Fibroblast of lung (primary cell): ENCODE measurements at regions not wholly inside any gene's neighbourhood (a gene's known extent, or its start where the extent isn't known, plus 50 kb on each side); places are given as distances from the start of the nearest gene placed in this dataset.

Experiments used
- CTCF ChIP-seq, 2 donors: IDR thresholded peaks in 1 of 2; conservative IDR thresholded peaks in 1 of 2; 1 replicate in 1 of 2; 2 replicates in 1 of 2; pipeline ENCODE4 v1.5.1; 2011 to 2012; ENCODE audit warnings: low read length in 2 of 2, control low read depth in 1 of 2, inconsistent platforms in 1 of 2, low read depth in 1 of 2, mild to moderate bottlenecking in 1 of 2
- EZH2 ChIP-seq: IDR thresholded peaks from 2 replicates; pipeline ENCODE4 v1.5.1; 2012; ENCODE audit warnings: low read length, control low read depth, mild to moderate bottlenecking; ENCODE audit errors: missing control alignments

GRCh38 chr1:22342734-22343191 is 108.9 kb upstream of the ZBTB40 start:
- TF ChIP-seq CTCF (conservative IDR thresholded peaks at IDR 0.05 in 1 of 2, IDR thresholded peaks at IDR 0.05 in 1 of 2; ENCODE audit: low read depth in 1 of 2, low read length in 2 of 2) (no peak), EZH2 (no peak)
